Activated CD4-positive, alpha-beta T cell treated with anti-CD3 and anti-CD28 coated beads, Interleukin-10, Interleukin-2, amounts not matched to agents 100 ng/mL and 50 ng/mL, durations not matched to agents 16 hours and 8 hours (primary cell): ENCODE measurements at regions not wholly inside any gene's neighbourhood (a gene's known extent, or its start where the extent isn't known, plus 50 kb on each side); places are given as distances from the start of the nearest gene placed in this dataset.
"Not testable (repeated sequence)": the region's sequence is repeated elsewhere in the genome, so short reads cannot be mapped to it uniquely, and the experiment has no call there.

Experiments used
- DNase-seq: peaks from one replicate; pipeline ENCODE4 v3.0.0-alpha.2; 2020

- not testable (repeated sequence) for DNase-seq
Observed at GRCh38 chr16:35590913-35591312, 2131.5 kb downstream of the TP53TG3F start.

- no peak for DNase-seq
Observed at GRCh38 chr16:35596467-35596866, 2137.1 kb downstream of the TP53TG3F start.

GRCh38 chr16:35598696-35599332 is 2139.4 kb downstream of the TP53TG3F start:
- no peak for DNase-seq

- no peak for DNase-seq
Observed at GRCh38 chr16:35599429-35600160, 2140.2 kb downstream of the TP53TG3F start.

GRCh38 chr16:35600161-35600555 is 2140.7 kb downstream of the TP53TG3F start:
- not testable (repeated sequence) for DNase-seq

GRCh38 chr16:35602116-35602515 is 2142.7 kb downstream of the TP53TG3F start:
- no peak for DNase-seq

- DNase-seq, result not testable (repeated sequence)
Observed at GRCh38 chr16:35603371-35603770, 2144.0 kb downstream of the TP53TG3F start.

GRCh38 chr16:35605921-35606320 is 2146.5 kb downstream of the TP53TG3F start:
- DNase-seq, result no peak

- DNase-seq, result not testable (repeated sequence)
Observed at GRCh38 chr16:35614883-35615282, 2155.5 kb downstream of the TP53TG3F start.

GRCh38 chr16:35619176-35619575 is 2159.8 kb downstream of the TP53TG3F start:
- not testable (repeated sequence) for DNase-seq

- no peak for DNase-seq
Observed at GRCh38 chr16:35626041-35626440, 2166.6 kb downstream of the TP53TG3F start.

- DNase-seq, result no peak
Observed at GRCh38 chr16:35628976-35629375, 2169.6 kb downstream of the TP53TG3F start.

GRCh38 chr16:35631261-35631945 is 2172.0 kb downstream of the TP53TG3F start:
- no peak for DNase-seq

- DNase-seq, result no peak
Observed at GRCh38 chr16:35636480-35637230, 2177.2 kb downstream of the TP53TG3F start.

- no peak for DNase-seq
Observed at GRCh38 chr16:35637683-35638082, 2178.3 kb downstream of the TP53TG3F start.

GRCh38 chr16:35639233-35640205 is 2180.1 kb downstream of the TP53TG3F start:
- no peak for DNase-seq

GRCh38 chr16:35642322-35642835 is 2183.0 kb downstream of the TP53TG3F start:
- no peak for DNase-seq

GRCh38 chr16:35651841-35652240 is 2192.4 kb downstream of the TP53TG3F start:
- no peak for DNase-seq

- DNase-seq, result no peak
Observed at GRCh38 chr16:35664091-35664693, 2204.8 kb downstream of the TP53TG3F start.

- DNase-seq, result no peak
Observed at GRCh38 chr16:35685085-35685484, 2225.7 kb downstream of the TP53TG3F start.

- no peak for DNase-seq
Observed at GRCh38 chr16:35686595-35686994, 2227.2 kb downstream of the TP53TG3F start.
